EH (cell line): ENCODE measurements at regions not wholly inside any gene's neighbourhood (a gene's known extent, or its start where the extent isn't known, plus 50 kb on each side); places are given as distances from the start of the nearest gene placed in this dataset.

Source experiments
- DNase-seq: peaks from one replicate; pipeline ENCODE4 v3.0.0-alpha.2; 2015; ENCODE audit warnings: low read depth

GRCh38 chr15:80308002-80308401 is 56.0 kb upstream of the CTXND1 start:
- no peak for DNase-seq

DNA sequence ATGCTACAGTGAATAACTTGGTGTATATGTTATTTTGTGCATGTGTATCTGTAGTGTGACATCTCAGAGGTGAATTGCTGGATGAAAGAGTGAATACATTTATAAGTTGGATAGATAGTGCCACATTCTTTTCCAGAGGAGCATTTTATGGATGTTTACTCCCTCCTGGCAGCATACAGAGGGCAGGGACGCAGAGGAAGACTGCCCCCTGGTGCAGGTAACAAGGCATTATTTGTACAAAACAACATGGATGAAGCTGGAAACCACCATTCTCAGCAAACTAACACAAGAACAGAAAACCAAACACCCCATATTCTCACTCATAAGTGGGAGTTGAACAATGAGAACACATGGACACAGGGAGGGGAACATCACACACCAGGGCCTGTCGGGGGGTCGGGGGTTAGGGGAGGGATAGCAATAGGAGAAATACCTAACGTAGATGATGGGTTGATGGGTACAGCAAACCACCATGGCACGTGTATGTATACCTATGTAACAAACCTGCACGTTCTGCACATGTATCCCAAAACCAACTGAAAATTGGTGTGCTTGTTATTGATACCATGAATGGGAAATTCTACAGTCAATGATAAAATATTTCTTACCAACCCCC is 57.9 kb upstream of the CTXND1 start:
- peak; percentile 44 for DNase-seq

DNA sequence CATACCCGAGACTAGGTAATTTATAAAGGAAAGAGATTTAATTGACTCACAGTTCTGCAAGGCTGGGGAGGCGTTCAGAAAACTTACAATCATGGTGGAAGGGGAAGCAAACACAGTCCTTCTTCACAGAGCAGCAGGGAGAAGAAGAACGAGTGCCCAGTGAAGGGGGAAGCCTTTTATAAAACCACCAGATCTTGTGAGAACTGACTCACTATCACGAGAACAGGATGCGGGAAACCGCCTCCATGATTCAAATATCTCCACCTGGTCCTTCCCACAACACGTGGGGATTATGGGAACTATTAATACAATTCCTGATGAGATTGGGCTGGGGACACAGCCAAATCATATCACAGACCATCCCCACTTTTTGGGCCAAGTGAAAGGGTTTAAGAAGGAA is 58.8 kb upstream of the CTXND1 start:
- no peak for DNase-seq

GRCh38 chr15:80315289-80315987 is 63.4 kb upstream of the CTXND1 start:
- DNase-seq, result no peak

GRCh38 chr15:80317389-80318182 is 65.6 kb upstream of the CTXND1 start:
- DNase-seq, result peak; percentile 95

DNA sequence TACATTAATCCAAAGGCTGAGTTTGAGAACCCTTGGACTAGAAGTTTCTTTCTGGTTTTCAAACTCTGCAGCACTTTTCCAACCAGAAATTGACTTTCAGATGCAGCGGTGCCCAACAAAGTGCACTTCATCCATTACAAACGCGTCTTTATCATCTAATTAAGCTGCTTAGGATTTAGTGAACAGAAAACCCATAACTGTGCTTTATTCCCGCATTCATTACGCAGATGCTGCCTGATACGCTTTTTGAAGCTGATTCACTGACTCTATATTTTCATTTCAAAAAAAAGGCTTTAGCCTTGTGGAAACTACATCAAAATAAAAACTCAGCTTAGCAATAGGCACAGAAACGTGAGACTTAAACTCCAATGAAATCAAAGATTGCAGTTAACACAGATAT is 69.8 kb upstream of the CTXND1 start:
- DNase-seq, result no peak

- no peak for DNase-seq
Measured at GRCh38 chr15:80323285-80323684, 71.3 kb upstream of the CTXND1 start.

DNA sequence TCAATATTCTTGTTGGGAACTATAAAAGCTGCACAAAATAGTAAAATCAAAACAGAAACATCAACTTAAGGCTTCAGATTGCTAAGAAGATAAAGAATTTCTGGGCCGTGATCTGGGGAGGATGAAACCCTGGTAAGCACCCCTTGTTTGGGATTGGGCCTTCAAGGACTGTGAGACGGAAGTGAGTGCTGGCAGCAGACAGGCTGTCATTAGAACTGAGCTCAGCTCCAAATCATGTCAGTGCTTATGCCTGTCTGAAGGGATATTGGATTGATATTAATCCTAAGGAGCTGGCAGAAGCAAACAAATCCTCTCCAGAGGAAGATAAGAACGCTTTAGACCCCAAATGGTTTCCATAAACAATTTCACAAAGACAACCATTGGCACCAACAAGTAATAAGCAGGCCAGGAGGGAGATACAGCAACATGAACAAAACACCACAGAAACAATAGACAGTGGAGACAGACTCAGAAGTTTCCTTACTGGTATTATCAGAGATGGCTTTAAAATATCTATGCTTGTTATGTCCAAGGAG is 72.6 kb upstream of the CTXND1 start:
- no peak for DNase-seq

GRCh38 chr15:80325206-80325605 is 73.2 kb upstream of the CTXND1 start:
- peak; percentile 23 for DNase-seq

DNA sequence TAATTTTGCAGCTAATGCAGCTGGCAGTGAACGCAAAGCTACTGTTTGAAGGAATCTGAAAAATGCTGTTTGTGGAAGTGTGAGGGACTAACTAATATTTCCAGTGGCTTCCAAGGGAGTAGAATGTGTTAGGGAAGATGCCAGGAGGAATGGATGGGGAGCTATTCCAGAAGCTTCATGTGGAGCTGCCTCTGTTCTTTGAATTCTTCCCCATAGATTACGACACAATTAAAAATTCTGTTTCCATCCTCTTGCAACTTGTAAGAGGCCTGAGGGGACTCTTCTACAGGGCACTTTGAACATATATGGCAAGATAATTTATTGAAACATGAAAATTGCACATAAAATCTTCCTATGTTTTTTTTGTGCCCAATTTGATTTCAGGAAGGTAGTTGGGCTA is 74.3 kb upstream of the CTXND1 start:
- peak; percentile 6 for DNase-seq

DNA sequence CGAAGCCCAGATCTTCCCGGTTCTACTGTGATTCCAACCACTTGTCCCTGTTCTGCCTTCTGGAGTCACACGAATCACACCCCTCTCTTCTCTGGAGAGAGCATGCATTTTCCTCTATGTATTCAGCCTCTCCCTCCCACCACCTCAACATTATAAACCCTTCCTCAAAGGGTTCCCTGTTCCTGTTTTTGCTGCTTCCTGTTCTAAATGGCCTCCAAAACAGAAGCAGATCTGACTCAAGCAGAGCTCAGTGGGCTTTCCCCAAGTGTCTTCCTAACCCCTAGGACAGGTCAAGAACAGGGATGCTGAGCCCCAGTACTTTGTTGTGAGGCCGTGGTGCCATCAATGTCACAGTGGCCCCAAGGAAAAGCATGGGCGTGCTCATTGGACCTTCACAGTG is 75.7 kb upstream of the ARNT2 start:
- no peak for DNase-seq

DNA sequence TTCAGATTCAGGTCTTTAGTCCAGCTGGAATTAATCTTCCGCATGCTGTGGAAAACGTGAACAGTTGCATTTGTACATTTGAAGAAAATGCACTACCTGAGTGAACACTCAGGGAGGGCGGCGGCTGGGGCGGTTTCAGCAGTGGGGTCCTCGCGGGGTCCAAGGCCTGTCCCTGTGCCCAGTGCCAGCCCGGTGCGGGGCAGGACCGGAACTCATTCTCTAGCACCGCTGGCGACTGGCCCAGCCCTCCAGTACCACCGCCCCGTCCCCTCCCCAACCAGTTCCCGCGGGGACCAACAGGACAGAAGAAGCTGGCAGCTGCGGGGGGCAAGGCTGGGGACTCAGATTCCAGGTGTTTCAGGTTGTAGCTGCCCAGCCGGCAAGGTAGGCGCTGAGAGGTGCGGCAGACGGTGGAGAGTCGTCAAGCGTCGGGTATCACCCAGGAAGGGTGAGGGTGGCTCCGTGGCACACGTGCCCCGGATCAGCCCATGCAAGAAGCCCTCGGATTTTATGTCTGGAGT is 72.2 kb upstream of the ARNT2 start:
- no peak for DNase-seq

- no peak for DNase-seq
Measured at GRCh38 chr15:80333261-80333660, 70.9 kb upstream of the ARNT2 start.

GRCh38 chr15:80334521-80334920 is 69.7 kb upstream of the ARNT2 start:
- DNase-seq, result no peak

DNA sequence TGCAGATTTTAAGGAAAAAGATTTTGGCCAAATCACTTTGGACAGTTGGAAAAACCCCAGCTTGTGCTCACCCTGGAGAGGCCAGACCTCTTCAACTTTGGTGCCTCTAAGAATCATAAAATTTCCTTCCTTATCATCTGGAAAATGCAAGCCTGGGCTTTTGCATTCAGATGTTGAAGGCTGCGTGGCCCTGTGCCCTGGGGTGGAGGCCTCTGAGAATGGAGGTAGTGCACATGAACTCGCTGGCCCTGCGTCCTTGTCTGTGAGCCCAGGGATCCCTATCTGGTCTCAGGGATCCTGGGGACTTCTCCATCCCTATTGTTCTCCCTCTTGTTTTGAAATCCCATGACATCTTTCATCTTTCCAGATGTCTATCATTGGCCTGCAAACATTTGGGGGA is 64.6 kb upstream of the ARNT2 start:
- DNase-seq, result no peak

GRCh38 chr15:80342148-80342547 is 62.0 kb upstream of the ARNT2 start:
- no peak for DNase-seq

DNA sequence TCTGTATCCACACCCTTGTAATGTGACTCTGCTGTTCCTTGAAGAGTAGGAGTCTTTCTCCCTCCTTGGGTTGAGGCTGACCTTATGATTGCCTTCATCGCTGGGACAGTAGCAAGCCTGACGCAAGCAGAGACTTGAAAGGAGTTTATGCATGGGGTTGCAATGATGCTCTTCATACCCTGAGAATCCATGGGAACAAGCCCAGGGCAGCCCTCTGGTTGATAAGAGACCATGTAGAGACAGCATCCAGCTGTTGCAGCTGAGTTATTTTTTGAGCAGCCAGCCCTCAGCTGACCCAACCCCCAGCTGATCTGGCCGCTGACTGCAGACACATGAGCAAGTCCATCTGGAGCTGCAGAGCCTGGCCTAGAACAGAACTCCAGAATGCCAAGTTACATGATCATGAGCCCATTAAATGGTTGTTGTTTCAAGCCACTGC is 60.6 kb upstream of the ARNT2 start:
- DNase-seq, result no peak

- no peak for DNase-seq
Measured at GRCh38 chr15:80350941-80351610, 53.1 kb upstream of the ARNT2 start.
